GF-D8 (cell line): ENCODE measurements at regions not wholly inside any gene's neighbourhood (a gene's known extent, or its start where the extent isn't known, plus 50 kb on each side); places are given as distances from the start of the nearest gene placed in this dataset.
"Not testable (repeated sequence)": the region's sequence is repeated elsewhere in the genome, so short reads cannot be mapped to it uniquely, and the experiment has no call there.

Experiments used
- DNase-seq: peaks from one replicate; lab custom pipeline; 2025; lab: John Stamatoyannopoulos, UW

DNA sequence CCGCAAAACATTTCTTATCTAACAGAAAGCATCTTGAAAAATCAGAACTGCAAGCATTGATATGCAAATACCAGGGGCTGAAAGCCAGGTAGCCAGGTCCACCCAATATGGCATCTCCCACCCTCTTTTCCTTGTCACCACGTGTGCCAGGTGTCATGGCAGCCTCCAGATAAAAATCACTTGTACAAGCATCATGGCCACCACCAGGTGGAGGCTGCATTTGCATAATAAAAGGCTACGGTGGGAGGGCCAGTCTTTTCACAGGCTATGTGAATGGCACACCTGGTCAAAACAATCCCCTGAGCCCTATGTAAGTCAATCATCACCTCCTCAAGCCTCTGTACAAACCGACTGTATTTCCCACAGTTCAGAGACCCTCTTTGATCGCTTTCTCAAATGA, 1233.1 kb upstream of the ALCAM start:
- no peak for DNase-seq

DNA sequence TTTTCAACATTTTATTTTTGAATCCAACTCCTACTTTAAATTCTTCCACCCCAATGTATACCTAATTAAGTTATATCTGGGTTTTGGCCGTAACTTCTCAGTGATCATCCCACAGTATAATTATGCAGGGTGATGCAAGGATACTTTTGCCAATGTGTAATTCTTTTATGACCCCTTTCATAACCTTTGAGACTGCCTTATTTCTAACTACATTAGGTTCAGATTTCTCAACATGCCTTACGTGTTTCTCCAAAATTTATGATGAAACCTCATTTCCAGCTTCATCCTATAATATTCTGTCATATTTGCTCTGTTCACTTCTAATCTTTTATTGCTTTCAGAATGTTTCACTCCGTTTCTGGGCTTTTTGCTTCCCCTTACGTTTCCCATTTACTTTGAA, 1229.6 kb upstream of the ALCAM start:
- no peak for DNase-seq

DNA sequence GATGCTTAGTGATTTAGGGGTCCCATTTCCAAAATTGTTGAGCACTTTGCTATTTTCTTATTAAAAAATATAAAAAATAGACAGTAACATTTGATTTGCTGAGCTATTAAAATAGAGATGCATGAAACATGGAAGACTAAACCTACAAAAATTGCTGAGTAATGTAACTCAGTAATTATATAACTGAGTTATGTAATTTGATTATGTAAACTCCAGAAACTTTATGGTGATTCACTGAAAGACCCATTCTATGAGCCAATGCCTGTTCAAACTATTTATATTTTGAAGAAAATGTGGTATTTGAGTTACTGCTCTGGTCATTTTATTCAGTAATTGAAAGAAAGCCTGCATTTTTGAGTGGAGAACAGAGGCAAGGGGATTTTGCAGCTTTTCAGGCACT, 1221.5 kb upstream of the ALCAM start:
- DNase-seq, result no peak

DNA sequence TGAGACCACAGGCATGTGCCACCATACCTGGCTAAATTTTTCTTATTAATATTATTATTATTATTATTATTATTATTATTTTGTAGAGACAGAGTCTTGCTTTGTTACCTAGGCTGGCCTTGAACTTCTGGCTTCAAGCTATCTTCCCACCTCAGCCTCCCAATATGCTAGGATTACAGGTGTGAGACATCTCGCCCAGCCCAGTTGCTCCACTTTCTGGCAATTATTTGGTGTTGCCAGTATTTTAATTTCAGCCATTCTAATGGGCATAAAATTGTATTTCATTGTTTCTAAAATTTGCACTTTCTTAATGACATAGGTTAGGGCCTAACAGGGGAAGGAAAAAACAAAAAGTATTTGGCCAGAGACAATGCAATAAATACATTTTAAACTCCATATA, 1217.6 kb upstream of the ALCAM start:
- DNase-seq, result no peak

DNA sequence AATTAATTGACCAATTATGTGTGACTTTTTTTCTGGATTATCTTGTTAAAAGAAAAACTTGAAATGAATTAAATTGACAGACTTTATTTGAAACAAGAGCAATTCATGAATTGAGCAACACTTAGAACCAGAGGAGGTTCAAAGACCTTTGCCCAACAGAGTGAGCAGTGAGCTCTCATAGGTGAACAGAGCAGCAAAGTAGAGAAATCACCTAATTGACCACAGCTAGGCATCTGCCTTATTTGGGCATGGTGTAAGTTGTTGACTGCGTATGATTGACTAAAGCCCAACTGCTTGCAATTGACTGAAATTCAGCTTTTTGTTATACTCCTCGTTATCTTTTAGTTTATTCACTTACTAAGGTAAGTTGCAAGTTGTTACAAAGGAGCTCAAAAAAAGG, 1216.0 kb upstream of the ALCAM start:
- DNase-seq, result no peak

DNA sequence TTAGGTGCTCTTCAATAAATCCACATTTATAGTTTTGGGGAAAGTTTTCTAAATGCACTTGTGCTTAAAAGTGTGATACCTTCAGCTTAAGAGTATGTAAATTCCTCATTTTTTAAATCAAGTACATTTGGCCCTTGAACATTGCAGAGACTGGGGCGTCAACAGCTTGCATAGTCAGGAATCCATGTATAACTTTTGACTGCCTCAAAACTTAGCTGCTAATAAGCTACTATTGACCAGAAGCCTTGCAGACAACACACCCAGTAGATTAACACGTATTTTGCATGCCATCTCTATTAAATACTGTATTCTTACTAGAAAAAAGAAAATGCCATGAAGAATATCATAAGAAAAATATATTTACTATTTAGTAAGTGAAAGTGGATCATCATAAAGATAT, 1211.8 kb upstream of the ALCAM start:
- DNase-seq, result no peak

DNA sequence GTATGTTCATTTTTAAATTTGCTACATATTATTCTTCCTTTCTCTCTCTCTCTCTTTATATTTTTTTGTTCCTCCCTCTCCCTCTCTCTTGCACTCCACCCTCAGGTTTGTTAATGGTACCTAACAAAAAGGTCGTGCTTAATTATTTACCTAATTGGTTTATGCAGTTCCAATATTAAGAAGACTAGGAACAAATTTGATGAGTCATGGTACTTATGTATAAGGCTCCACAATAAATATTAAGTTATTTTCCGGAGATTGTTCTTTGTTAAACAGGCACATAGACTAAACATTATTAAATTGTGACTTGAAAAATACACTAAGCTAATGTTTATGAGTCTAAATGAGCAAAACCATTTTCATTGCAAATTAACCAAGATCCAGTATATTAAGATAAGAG, 1200.8 kb upstream of the ALCAM start:
- DNase-seq, result no peak

DNA sequence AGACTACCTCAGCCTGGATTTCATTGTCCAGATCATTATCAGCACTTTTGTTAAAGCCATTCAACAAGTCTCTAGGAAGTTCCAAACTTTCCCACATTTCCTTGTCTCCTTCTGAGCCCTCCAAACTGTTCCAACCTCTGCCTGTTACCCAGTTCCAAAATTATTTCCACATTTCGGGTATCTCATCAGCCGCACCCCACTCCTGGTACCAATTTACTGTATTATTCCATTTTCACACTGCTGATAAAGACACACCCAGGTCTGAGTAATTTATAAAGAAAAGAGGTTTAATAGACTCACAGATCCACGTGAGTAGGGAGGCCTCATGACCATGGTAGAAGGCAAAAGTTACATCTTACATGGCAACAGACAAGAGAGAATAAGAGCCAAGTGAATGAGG, 1198.3 kb upstream of the ALCAM start:
- no peak for DNase-seq

DNA sequence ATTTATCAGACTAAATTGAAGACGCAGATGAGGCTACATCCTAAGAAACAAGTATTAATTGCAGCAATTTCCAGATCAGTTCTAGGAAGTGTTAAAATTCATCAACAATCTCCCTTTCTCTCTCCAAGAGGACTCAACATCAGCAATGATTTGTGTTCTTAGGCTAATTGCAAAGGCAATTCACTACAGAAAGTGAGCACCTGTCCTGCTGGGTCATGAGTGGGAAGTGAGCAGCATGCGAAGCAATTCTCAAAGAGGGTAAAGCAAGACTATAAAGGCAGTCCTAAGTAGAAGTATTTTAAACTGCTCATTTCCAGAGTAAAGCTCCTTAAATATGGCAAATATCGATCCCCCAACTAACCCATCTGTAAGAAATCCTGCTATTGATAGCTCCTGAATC, 1191.0 kb upstream of the ALCAM start:
- DNase-seq, result no peak

DNA sequence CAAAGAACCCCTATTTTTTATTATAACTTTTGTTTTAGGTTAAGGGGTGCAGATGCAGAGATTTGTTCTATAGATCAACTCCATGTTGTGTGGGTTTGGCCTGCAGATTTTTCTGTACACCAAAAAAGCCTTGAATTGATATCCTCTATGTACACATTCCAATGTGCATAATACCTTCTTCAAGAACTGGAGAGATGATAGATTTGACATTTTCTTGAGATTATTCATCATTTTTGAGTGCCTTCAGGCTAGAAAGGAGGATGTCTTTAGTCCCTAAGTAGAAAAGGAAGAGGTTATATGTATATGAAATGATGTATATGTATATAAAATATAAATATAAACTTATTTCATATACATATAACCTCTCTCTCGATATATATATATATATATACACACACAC, 1190.0 kb upstream of the ALCAM start:
- DNase-seq, result no peak

DNA sequence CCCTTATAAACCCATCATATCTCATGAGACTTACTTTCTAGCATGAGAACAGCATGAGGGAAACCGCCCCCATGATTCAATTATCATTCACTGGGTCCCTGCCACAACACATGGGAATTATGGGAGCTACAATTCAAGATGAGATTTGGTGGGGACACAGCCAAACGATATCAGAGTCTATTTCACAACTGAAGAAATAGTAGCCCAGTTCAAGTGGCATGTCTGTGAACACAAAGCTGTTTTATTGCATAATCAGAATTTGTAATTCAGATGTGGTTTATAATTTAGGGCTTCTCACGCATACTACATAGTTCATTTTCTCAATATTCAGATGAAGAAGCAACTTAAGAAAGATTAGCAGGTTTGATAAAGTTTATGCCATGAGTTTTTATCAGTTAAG, 1188.0 kb upstream of the ALCAM start:
- no peak for DNase-seq

DNA sequence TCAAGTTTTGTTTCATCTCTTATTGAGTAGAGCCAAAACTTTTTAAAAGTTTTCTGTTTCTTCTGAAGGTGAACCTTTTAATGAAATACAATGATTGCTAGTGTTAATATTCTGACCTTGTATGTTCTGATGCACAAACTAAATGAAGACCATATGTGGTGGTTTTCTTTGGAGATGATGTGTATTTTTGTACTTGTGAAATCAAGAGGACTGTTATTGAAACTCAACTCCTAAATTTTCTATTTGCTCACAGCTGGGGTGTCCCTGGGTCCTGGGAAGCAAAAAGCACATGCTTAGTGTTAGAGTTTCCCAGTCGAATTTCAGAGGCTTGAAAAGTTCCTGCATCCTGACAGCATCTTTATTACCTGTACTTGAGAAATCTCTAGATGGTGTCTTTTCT, 1185.8 kb upstream of the ALCAM start:
- DNase-seq, result no peak

DNA sequence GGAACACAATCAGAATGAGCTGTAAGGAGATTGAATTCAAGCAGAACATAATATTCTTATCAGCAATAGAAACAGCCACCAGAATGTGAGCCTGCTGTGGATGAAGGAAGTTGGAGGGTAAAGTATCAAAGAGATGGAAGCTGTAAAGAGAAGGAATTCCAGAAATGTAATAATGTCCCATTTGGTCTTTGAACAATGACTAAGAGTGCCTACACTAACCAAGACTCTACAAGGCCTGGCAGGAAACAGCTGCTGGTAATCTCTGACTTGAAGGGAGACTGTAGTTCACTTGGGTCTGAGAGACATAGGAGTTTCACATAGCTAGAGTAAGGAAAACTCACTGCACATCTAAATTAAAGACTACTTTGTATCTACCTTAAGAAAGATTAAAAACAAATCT, 1176.0 kb upstream of the ALCAM start:
- no peak for DNase-seq

DNA sequence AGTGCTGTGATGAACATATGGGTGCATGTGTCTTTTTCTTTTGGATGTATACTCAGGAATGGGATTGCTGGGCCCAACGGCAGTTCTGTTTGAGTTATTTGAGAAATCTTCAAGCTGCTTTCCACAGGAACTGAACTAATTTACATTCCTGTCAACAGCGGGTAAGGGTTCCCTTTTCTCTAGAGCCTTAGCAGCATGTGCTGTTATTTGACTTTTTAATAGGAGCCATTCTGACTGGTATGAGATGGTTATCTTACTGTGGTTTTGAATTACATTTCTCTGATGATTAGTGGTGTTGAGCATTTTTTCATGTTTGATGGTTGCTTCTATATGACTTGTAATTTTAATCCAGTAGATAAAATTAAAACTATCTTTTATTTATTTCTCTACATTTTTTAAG, 1168.6 kb upstream of the ALCAM start:
- DNase-seq, result no peak

DNA sequence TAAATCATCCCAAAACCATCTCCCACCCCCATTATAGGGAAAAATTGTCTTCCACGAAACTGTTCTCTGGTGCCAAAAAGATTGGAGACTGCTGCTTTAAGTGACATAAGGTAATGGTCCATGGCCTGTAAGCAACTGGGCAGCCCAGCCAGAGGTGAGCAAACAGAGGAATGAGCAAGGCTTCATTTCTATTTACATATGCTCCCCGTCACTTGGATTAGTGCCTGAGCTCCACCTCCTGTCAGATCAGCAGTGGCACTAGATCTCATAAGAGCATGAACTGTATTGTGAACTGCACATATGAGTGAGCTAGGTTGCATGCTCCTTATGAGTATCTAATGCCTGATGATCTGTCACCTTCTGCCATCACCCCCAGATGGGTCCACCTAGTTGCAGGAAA, 1159.8 kb upstream of the ALCAM start:
- DNase-seq, result no peak

DNA sequence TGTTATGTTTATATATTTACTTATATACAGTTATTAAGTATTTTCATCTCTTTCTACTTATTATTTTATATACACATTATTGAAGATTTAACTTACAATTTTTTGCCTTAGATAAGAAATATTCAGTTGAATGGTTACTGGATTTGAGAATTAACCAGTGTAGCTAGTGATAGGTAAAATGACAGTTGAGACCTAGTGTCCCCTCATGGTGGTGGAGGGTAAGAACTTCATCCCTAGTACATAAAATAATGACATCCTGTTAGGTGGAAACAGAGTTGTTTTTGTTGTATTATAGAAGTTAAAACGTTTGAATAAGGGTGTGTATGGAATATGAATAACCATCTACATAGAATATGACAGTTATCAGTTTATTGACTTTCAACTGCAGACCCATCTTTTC, 1152.4 kb upstream of the ALCAM start:
- DNase-seq, result no peak

DNA sequence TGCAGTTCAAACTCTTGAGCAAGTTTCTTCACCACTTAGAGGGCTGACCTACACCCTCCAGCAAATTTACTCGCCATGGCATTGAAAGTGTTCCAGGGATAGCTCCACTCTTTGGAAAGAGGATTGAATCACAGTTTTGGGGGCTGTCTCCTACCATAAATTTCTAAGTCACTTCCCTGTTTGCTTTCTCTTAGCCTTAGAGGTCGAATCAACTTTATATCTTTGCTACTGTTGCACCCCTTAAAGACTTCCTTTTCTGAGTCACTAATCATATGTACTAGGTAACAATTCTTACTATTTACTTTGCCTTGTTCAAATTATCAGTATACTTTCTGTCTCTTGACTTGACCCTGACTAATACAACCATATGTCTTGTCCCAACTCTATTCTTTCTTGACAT, 1151.8 kb upstream of the ALCAM start:
- no peak for DNase-seq

DNA sequence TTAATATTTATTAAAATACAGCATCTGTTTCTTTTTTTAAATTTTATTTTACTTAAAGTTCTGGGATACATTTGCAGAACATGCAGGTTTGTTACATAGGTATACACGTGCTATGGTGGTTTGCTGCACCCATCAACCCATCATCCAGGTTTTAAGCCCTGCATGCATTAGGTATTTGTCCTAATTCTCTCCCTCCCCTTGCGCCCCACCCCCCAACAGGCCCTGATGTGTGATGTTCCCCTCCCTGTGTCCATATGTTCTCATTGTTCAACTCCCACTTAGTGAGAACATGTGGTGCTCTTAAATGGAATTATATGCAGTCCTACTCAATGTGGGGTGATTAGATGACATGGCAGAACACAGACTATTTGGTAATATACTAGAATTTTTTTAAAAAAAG, 1147.7 kb upstream of the ALCAM start:
- DNase-seq, result not testable (repeated sequence)

DNA sequence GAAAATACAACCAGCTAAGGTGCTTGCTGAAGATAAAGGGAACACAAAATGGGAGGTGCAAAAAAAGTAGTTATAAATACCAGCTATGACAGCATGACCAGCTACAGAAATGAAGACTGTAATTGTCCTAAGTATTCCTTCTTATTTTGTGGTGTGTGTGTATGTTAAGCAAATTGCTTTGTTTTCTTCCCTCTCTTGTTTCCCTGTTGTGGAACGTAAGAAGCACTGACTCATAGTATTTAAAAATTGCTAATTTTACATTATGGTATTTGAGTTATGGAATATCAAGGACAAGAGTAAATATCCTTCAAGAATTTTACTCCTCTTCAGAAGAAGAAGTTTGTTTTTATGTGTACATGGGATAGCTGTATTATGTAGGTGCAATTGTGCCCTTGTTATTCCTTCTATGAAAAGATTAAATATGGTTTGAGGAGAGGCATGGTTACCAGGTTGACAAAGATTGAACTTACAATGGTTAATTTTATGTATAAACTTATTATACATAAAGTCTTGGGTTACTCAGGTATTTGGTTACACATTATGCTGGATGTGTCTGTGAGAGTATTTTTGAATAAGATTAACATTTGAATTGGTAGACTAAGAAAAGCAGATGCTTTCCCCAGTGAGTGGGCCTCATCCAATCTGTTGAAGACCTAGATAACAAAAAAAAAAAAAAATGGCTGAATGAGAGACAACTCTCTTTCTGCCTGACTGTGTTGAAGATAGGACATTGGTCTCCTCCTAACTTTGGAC, 1132.1 kb upstream of the ALCAM start:
- DNase-seq, result no peak

DNA sequence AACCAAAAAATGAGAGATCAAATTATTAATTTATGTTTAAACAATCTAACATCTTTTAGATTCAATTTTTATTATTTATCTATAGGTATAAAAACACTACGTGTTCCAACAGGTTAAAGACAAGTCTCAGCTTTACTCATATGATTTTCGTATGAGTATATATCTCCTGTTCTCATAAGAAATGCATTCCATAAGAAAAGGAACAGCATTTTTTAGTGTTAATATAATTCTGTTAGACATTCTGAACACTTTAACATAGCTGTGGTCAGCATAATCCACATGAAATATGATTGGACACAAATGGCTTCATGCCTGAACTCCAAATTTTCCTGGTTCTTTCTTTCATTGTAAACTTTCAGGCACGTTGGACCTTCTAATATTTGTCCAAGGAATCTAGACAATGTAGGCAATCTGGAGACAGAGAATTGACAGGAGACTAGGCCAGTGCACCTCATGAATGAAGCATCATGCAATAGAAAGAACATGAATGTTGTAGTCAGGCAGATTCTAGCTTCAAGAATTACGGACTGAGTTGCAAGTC, 1122.0 kb upstream of the ALCAM start:
- no peak for DNase-seq

DNA sequence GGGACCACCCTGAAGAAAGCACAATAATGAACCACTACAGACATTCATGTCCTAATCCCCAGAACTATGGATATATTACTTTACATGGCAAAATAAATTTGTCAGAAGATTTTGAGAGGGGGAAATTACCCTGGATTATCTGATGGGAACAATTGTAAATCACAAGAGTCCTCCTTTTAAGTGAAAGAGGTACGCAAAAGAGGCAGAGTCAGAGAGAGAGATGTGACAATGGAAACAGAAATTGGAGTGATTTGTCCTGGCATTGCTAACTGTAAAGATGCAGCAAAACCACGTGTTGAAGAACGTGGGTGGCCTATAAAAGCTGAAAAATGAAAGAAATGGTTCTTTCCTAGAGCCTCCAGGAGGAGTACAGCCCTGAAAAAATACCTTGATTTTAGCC, 1121.4 kb upstream of the ALCAM start:
- no peak for DNase-seq

DNA sequence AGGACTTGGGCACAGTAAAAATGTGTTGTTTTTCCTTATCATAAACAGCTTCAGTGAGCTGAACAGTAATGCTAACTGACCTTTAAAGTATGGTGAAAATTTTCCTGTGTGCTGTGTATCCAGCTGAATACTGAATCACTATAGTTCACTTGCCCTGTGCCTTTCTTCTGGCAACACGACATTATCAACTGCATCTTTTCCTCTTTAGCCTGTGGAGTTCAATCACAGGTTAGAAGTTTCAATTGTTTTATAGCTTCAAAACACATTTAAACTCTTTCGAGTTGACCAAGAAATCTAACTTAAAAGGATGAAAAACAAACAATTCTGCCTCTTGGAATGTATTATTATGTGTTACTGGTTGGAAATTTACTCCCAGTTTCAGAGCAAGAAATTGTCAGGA, 1120.7 kb upstream of the ALCAM start:
- DNase-seq, result no peak

DNA sequence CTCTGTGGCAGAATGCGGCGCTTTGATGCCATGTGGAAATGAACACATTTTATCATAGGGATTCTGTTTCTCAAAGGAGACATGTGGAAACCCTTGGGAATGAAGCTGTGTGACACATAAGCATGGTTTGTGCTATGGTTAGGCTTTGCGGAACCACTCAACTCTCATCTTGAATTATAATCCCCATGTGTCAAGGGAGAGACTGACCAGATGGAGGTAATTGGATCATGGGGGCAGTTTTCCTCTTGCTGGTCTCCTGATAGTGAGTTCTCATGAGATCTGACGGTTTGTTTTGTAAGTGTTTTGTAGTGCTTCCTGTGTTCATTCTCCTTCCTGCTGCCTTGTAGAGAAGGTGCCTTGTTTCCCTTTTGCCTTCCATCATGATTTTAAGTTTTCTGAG, 1109.2 kb upstream of the ALCAM start:
- DNase-seq, result no peak

DNA sequence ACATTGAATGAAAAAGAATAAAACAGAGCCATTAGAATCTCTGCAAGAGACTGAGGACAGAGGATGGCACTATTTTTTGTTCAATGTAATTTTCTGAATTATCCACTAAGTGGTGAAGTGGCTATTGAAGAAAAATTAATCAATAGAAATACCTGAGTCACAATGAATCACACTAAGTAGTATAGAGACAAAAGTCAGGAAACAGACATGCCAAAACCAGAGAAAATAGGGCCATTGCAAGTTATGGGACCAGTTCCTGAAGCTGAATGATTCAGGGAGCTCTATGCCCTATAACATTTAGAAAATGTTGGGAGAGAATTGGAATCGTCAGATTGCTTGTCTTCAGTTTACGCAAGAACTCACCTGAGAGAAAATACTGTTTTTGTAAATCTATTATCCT, 1103.2 kb upstream of the ALCAM start:
- no peak for DNase-seq
